LNCaP clone FGC (cell line): ENCODE measurements at regions not wholly inside any gene's neighbourhood (a gene's known extent, or its start where the extent isn't known, plus 50 kb on each side); places are given as distances from the start of the nearest gene placed in this dataset.

Experiments
- DNase-seq: peaks from one replicate; pipeline ENCODE4 v3.0.0-alpha.2; 2011; ENCODE audit warnings: low read depth
- H3K4me3 ChIP-seq: 2 replicates; pipeline ENCODE4 v1.5.1; 2011; ENCODE audit warnings: mild to moderate bottlenecking, low read depth, low read length, control low read depth
- CTCF ChIP-seq: IDR thresholded peaks from 2 replicates; pipeline ENCODE4 v1.5.1; 2012; ENCODE audit warnings: mild to moderate bottlenecking; ENCODE audit not compliant: control insufficient read depth, insufficient read depth; ENCODE audit errors: extremely low read depth

- no peak for DNase-seq
- no peak overlapping the region for H3K4me3 ChIP-seq
- no peak for TF ChIP-seq CTCF
These were observed 241.5 kb upstream of the PFKP start for GRCh38 chr10:2825841-2826240.

GRCh38 chr10:2817940-2818636 is 249.3 kb upstream of the PFKP start:
- no peak for DNase-seq
- H3K4me3 ChIP-seq, result no peak overlapping the region
- no peak for TF ChIP-seq CTCF

GRCh38 chr10:2813693-2814092 is 253.7 kb upstream of the PFKP start:
- no peak for TF ChIP-seq CTCF
- H3K4me3 ChIP-seq, result no peak overlapping the region
- no peak for DNase-seq

- no peak for DNase-seq
- H3K4me3 ChIP-seq, result no peak overlapping the region
- no peak for TF ChIP-seq CTCF
These were observed 254.1 kb upstream of the PFKP start for GRCh38 chr10:2813286-2813685.

GRCh38 chr10:2812631-2813030 is 254.7 kb upstream of the PFKP start:
- no peak for DNase-seq
- no peak for TF ChIP-seq CTCF
- no peak overlapping the region for H3K4me3 ChIP-seq

GRCh38 chr10:2800178-2800577 is 267.2 kb upstream of the PFKP start:
- no peak for TF ChIP-seq CTCF
- DNase-seq, result no peak
- H3K4me3 ChIP-seq, result no peak overlapping the region

- no peak for TF ChIP-seq CTCF
- DNase-seq, result no peak
- H3K4me3 ChIP-seq, result no peak overlapping the region
These were observed 268.9 kb upstream of the PFKP start for GRCh38 chr10:2798336-2799022.
